WI38 (cell line): ENCODE measurements at regions not wholly inside any gene's neighbourhood (a gene's known extent, or its start where the extent isn't known, plus 50 kb on each side); places are given as distances from the start of the nearest gene placed in this dataset.

ENCODE experiments used
- H3K4me3 ChIP-seq: 2 replicates; pipeline ENCODE4 v1.5.1; 2011; ENCODE audit warnings: low read depth, mild to moderate bottlenecking, control low read depth, low read length
- TF ChIP-seq, protein P1 (sequence below): IDR thresholded peaks from 2 replicates; pipeline ENCODE4 v1.5.1; 2012; ENCODE audit warnings: low read depth, mild to moderate bottlenecking, control low read depth, low read length

DNA sequence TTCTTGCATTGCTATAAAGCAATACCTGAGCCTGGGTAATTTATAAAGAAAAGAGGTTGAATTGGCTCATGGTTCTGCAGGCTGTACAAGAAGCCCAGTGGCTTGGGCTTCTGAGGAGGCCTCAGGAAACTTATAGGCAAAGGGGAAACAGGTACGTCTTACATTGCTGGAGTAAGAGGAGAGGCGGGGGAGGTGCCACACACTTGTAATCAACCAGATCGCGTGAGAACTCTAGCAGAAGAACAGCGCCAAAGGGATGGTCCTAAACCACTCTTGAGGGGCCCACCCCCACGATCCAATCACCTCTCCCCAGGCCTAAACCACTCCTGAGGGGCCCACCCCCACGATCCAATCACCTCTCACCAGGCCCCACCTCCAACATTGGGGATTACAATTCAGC lies 50.6 kb upstream of the SHOX start:
- TF ChIP-seq, protein P1, sequence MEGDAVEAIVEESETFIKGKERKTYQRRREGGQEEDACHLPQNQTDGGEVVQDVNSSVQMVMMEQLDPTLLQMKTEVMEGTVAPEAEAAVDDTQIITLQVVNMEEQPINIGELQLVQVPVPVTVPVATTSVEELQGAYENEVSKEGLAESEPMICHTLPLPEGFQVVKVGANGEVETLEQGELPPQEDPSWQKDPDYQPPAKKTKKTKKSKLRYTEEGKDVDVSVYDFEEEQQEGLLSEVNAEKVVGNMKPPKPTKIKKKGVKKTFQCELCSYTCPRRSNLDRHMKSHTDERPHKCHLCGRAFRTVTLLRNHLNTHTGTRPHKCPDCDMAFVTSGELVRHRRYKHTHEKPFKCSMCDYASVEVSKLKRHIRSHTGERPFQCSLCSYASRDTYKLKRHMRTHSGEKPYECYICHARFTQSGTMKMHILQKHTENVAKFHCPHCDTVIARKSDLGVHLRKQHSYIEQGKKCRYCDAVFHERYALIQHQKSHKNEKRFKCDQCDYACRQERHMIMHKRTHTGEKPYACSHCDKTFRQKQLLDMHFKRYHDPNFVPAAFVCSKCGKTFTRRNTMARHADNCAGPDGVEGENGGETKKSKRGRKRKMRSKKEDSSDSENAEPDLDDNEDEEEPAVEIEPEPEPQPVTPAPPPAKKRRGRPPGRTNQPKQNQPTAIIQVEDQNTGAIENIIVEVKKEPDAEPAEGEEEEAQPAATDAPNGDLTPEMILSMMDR: no peak
- H3K4me3 ChIP-seq: no peak overlapping the region
